Immature natural killer cell (primary cell): ENCODE measurements at regions not wholly inside any gene's neighbourhood (a gene's known extent, or its start where the extent isn't known, plus 50 kb on each side); places are given as distances from the start of the nearest gene placed in this dataset.
"Not testable (repeated sequence)": the region's sequence is repeated elsewhere in the genome, so short reads cannot be mapped to it uniquely, and the experiment has no call there.

Experiments
- DNase-seq, 3 donors: peaks; one replicate each; pipeline ENCODE4 v3.0.0; 2022; ENCODE audit warnings: mixed read lengths in 1 of 3
- H3K27ac Mint-ChIP-seq, 6 donors: one replicate each; pipeline ENCODE4 v1.8.0; 2020; ENCODE audit warnings: mixed read lengths in 6 of 6, mild to moderate bottlenecking in 5 of 6, inconsistent platforms in 4 of 6, moderate library complexity in 3 of 6
- H3K27me3 Mint-ChIP-seq, 3 donors: one replicate each; pipeline ENCODE4 v1.8.0; 2020 to 2021; ENCODE audit warnings: low read depth in 3 of 3, mild to moderate bottlenecking in 3 of 3, mixed read lengths in 3 of 3, moderate library complexity in 3 of 3, inconsistent platforms in 1 of 3
- H3K36me3 Mint-ChIP-seq, 3 donors: one replicate each; pipeline ENCODE4 v1.8.0; 2020; ENCODE audit warnings: mixed read lengths in 3 of 3, inconsistent platforms in 2 of 3, mild to moderate bottlenecking in 2 of 3
- H3K4me1 Mint-ChIP-seq, 2 donors: one replicate each; pipeline ENCODE4 v1.8.0; 2020; ENCODE audit warnings: inconsistent platforms in 2 of 2, mild to moderate bottlenecking in 2 of 2, mixed read lengths in 2 of 2, moderate library complexity in 1 of 2
- H3K4me3 Mint-ChIP-seq, 5 donors: one replicate each; pipeline ENCODE4 v1.8.0; 2020; ENCODE audit warnings: mild to moderate bottlenecking in 5 of 5, mixed read lengths in 5 of 5, inconsistent platforms in 3 of 5, moderate library complexity in 3 of 5
- H3K9me3 Mint-ChIP-seq, 6 donors: one replicate each; pipeline ENCODE4 v1.8.0; 2020; ENCODE audit warnings: mild to moderate bottlenecking in 6 of 6, mixed read lengths in 6 of 6, inconsistent platforms in 4 of 6, moderate library complexity in 3 of 6

- Mint-ChIP-seq H3K36me3 (no peaks in the 10 kb centered on the region), H3K4me3 (no peak overlapping the region), H3K9me3 (no peaks in the 10 kb centered on the region), H3K4me1 (no peaks in the 10 kb centered on the region), H3K27ac (no peak overlapping the region), H3K27me3 (peaks cover 0 to 14% (median 0%) of the 10 kb centered on the region in 3 donors)
- no peak for DNase-seq
Measured at GRCh38 chr5:14022971-14023370, 78.5 kb upstream of the DNAH5 start.

GRCh38 chr5:14020944-14021343, 76.5 kb upstream of the DNAH5 start:
- not testable (repeated sequence) for H3K4me3 Mint-ChIP-seq, H3K27ac Mint-ChIP-seq, H3K9me3 Mint-ChIP-seq, H3K4me1 Mint-ChIP-seq, DNase-seq, H3K36me3 Mint-ChIP-seq
- peaks cover 0 to 20% (median 5%) of the 10 kb centered on the region in 3 donors for H3K27me3 Mint-ChIP-seq

- Mint-ChIP-seq H3K4me3 (no peak overlapping the region), H3K4me1 (no peaks in the 10 kb centered on the region), H3K36me3 (no peaks in the 10 kb centered on the region), H3K9me3 (no peaks in the 10 kb centered on the region), H3K27me3 (peaks cover 0 to 22% (median 5%) of the 10 kb centered on the region in 3 donors), H3K27ac (no peak overlapping the region)
- no peak for DNase-seq
Measured at GRCh38 chr5:14019768-14020290, 75.3 kb upstream of the DNAH5 start.

GRCh38 chr5:14017904-14018303, 73.4 kb upstream of the DNAH5 start:
- no peak overlapping the region for H3K27ac Mint-ChIP-seq
- H3K36me3 Mint-ChIP-seq, result no peaks in the 10 kb centered on the region
- H3K4me1 Mint-ChIP-seq, result no peaks in the 10 kb centered on the region
- DNase-seq, result no peak
- no peak overlapping the region for H3K4me3 Mint-ChIP-seq
- H3K9me3 Mint-ChIP-seq, result no peaks in the 10 kb centered on the region
- peaks cover 2 to 25% (median 11%) of the 10 kb centered on the region in 3 donors for H3K27me3 Mint-ChIP-seq

- H3K4me3 Mint-ChIP-seq, result no peak overlapping the region
Measured at GRCh38 chr5:14016549-14016948, 72.1 kb upstream of the DNAH5 start.

GRCh38 chr5:14011089-14012020, 66.9 kb upstream of the DNAH5 start:
- peak; percentile 11 to 35 (median 18) for DNase-seq
- Mint-ChIP-seq H3K27ac (no peak overlapping the region), H3K4me1 (peaks cover 11 to 16% of the 10 kb centered on the region in 2 donors), H3K36me3 (no peaks in the 10 kb centered on the region), H3K27me3 (peaks cover 15 to 27% (median 17%) of the 10 kb centered on the region in 3 donors), H3K4me3 (peak overlapping the region; percentile 75 to 81 (median 78)), H3K9me3 (no peaks in the 10 kb centered on the region)

More at GRCh38 chr5:14016549-14016948, 72.1 kb upstream of the DNAH5 start:
- peaks cover 5 to 8% of the 10 kb centered on the region in 2 donors for H3K4me1 Mint-ChIP-seq
- no peak overlapping the region for H3K27ac Mint-ChIP-seq
- H3K27me3 Mint-ChIP-seq, result peaks cover 7 to 32% (median 17%) of the 10 kb centered on the region in 3 donors
- no peaks in the 10 kb centered on the region for H3K36me3 Mint-ChIP-seq
- no peak for DNase-seq
- no peaks in the 10 kb centered on the region for H3K9me3 Mint-ChIP-seq

GRCh38 chr5:14009575-14009974, 65.1 kb upstream of the DNAH5 start:
- no peaks in the 10 kb centered on the region for H3K9me3 Mint-ChIP-seq
- H3K27ac Mint-ChIP-seq, result no peak overlapping the region
- H3K36me3 Mint-ChIP-seq, result no peaks in the 10 kb centered on the region
- peaks cover 17 to 25% (median 17%) of the 10 kb centered on the region in 3 donors for H3K27me3 Mint-ChIP-seq
- DNase-seq, result no peak
- peaks cover 11 to 16% of the 10 kb centered on the region in 2 donors for H3K4me1 Mint-ChIP-seq
- no peak overlapping the region for H3K4me3 Mint-ChIP-seq

- Mint-ChIP-seq H3K4me1 (peaks cover 11 to 16% of the 10 kb centered on the region in 2 donors), H3K4me3 (no peak overlapping the region), H3K36me3 (no peaks in the 10 kb centered on the region), H3K27ac (no peak overlapping the region), H3K9me3 (no peaks in the 10 kb centered on the region), H3K27me3 (peaks cover 14 to 20% (median 17%) of the 10 kb centered on the region in 3 donors)
- DNase-seq, result no peak
Measured at GRCh38 chr5:14008819-14009311, 64.4 kb upstream of the DNAH5 start.

- Mint-ChIP-seq H3K27ac (no peak overlapping the region), H3K9me3 (no peaks in the 10 kb centered on the region), H3K4me3 (no peak overlapping the region), H3K27me3 (peaks cover 5 to 15% (median 12%) of the 10 kb centered on the region in 3 donors), H3K4me1 (peaks cover 8 to 13% of the 10 kb centered on the region in 2 donors), H3K36me3 (no peaks in the 10 kb centered on the region)
- DNase-seq, result no peak
Measured at GRCh38 chr5:14006823-14007520, 62.5 kb upstream of the DNAH5 start.

- Mint-ChIP-seq H3K9me3 (no peaks in the 10 kb centered on the region), H3K4me3 (no peak overlapping the region), H3K27ac (no peak overlapping the region), H3K27me3 (peaks cover 3 to 13% (median 5%) of the 10 kb centered on the region in 3 donors), H3K4me1 (no peaks in the 10 kb centered on the region), H3K36me3 (no peaks in the 10 kb centered on the region)
- DNase-seq, result no peak
Measured at GRCh38 chr5:14004598-14005394, 60.3 kb upstream of the DNAH5 start.

GRCh38 chr5:14003936-14004335, 59.4 kb upstream of the DNAH5 start:
- H3K9me3 Mint-ChIP-seq, result no peaks in the 10 kb centered on the region
- H3K27ac Mint-ChIP-seq, result no peak overlapping the region
- peaks cover 3 to 13% (median 4%) of the 10 kb centered on the region in 3 donors for H3K27me3 Mint-ChIP-seq
- no peak overlapping the region for H3K4me3 Mint-ChIP-seq
- no peaks in the 10 kb centered on the region for H3K36me3 Mint-ChIP-seq
- DNase-seq, result no peak
- no peaks in the 10 kb centered on the region for H3K4me1 Mint-ChIP-seq

- DNase-seq, result no peak
- Mint-ChIP-seq H3K36me3 (no peaks in the 10 kb centered on the region), H3K27ac (no peak overlapping the region), H3K4me3 (no peak overlapping the region), H3K4me1 (no peaks in the 10 kb centered on the region), H3K9me3 (peaks cover 0 to 2% (median 0%) of the 10 kb centered on the region in 6 donors), H3K27me3 (peaks cover 3 to 13% (median 4%) of the 10 kb centered on the region in 3 donors)
Measured at GRCh38 chr5:14003513-14003912, 59.0 kb upstream of the DNAH5 start.

- Mint-ChIP-seq H3K4me1 (no peaks in the 10 kb centered on the region), H3K9me3 (peaks cover 3 to 9% (median 6%) of the 10 kb centered on the region in 6 donors), H3K27me3 (peaks cover 0 to 12% (median 2%) of the 10 kb centered on the region in 3 donors), H3K27ac (no peak overlapping the region), H3K36me3 (no peaks in the 10 kb centered on the region), H3K4me3 (no peak overlapping the region)
- DNase-seq, result no peak
Measured at GRCh38 chr5:13998254-13998653, 53.8 kb upstream of the DNAH5 start.
